ENCODE measurements at regions not wholly inside any gene's neighbourhood (a gene's known extent, or its start where the extent isn't known, plus 50 kb on each side); places are given as distances from the start of the nearest gene placed in this dataset.

- Mint-ChIP-seq H3K4me1 (no peaks in the 10 kb centered on the region), H3K36me3 (no peaks in the 10 kb centered on the region), H3K9me3 (peaks cover 0 to 2% (median 0%) of the 10 kb centered on the region in 8 donors), H3K27ac (no peak overlapping the region), H3K4me3 (no peak overlapping the region), H3K27me3 (no peaks in the 10 kb centered on the region)
- CTCF ChIA-PET (ENCODE audit: partially characterized antibody): no interaction called here
- no peak for DNase-seq
- no peaks in the 10 kb centered on the region for H3K9me3 ChIP-seq (ENCODE audit: control insufficient read depth in 1 of 2, low read length in 2 of 2)
- intact Hi-C loops (cut with micrococcal nuclease): no loop called here
- H3K4me1 ChIP-seq (ENCODE audit: insufficient read depth, low read length): no peaks in the 10 kb centered on the region
- no peak overlapping the region for H3K4me3 ChIP-seq (ENCODE audit: low read length in 2 of 2)
- H3K27ac ChIP-seq (ENCODE audit: low read depth, low read length): no peak overlapping the region
- H3K27me3 ChIP-seq (ENCODE audit: insufficient read depth, low read length): no peaks in the 10 kb centered on the region
- H3K36me3 ChIP-seq (ENCODE audit: insufficient read depth, low read length): no peaks in the 10 kb centered on the region
- POLR2A ChIA-PET (ENCODE audit: partially characterized antibody): no interaction called here
These were observed 165.4 kb downstream of the KCTD12 start for GRCh38 chr13:76720821-76721220.

GRCh38 chr13:76720416-76720815 lies 165.8 kb downstream of the KCTD12 start:
- no peak overlapping the region for H3K4me3 ChIP-seq (ENCODE audit: low read length in 2 of 2)
- H3K27me3 Mint-ChIP-seq: peaks cover 0 to 2% of the 10 kb centered on the region in 2 donors
- H3K27me3 ChIP-seq (ENCODE audit: insufficient read depth, low read length): no peaks in the 10 kb centered on the region
- no peak overlapping the region for H3K27ac Mint-ChIP-seq
- no peaks in the 10 kb centered on the region for H3K9me3 ChIP-seq (ENCODE audit: control insufficient read depth in 1 of 2, low read length in 2 of 2)
- peaks cover 0 to 2% (median 0%) of the 10 kb centered on the region in 8 donors for H3K9me3 Mint-ChIP-seq
- H3K27ac ChIP-seq (ENCODE audit: low read depth, low read length): no peak overlapping the region
- no peak overlapping the region for H3K4me3 Mint-ChIP-seq
- no peaks in the 10 kb centered on the region for H3K4me1 Mint-ChIP-seq
- H3K36me3 ChIP-seq (ENCODE audit: insufficient read depth, low read length): no peaks in the 10 kb centered on the region
- H3K36me3 Mint-ChIP-seq: no peaks in the 10 kb centered on the region
- no peak for DNase-seq
- no peaks in the 10 kb centered on the region for H3K4me1 ChIP-seq (ENCODE audit: insufficient read depth, low read length)
- ChIA-PET POLR2A (ENCODE audit: partially characterized antibody) (no interaction called here), CTCF (ENCODE audit: partially characterized antibody) (no interaction called here)
- intact Hi-C loops (cut with micrococcal nuclease): no loop called here

- POLR2A ChIA-PET (ENCODE audit: partially characterized antibody): no interaction called here
- intact Hi-C loops (cut with micrococcal nuclease): no loop called here
- no peaks in the 10 kb centered on the region for H3K27me3 ChIP-seq (ENCODE audit: insufficient read depth, low read length)
These were observed 166.2 kb downstream of the KCTD12 start for GRCh38 chr13:76719955-76720354.

GRCh38 chr13:76717092-76717491 lies 169.1 kb downstream of the KCTD12 start:
- ChIA-PET CTCF (ENCODE audit: partially characterized antibody) (no interaction called here), POLR2A (ENCODE audit: partially characterized antibody) (no interaction called here)
- Histone ChIP-seq H3K27ac (ENCODE audit: low read depth, low read length) (no peak overlapping the region), H3K27me3 (ENCODE audit: insufficient read depth, low read length) (no peaks in the 10 kb centered on the region), H3K9me3 (ENCODE audit: control insufficient read depth in 1 of 2, low read length in 2 of 2) (no peaks in the 10 kb centered on the region), H3K4me1 (ENCODE audit: insufficient read depth, low read length) (no peaks in the 10 kb centered on the region), H3K36me3 (ENCODE audit: insufficient read depth, low read length) (no peaks in the 10 kb centered on the region), H3K4me3 (ENCODE audit: low read length in 2 of 2) (no peak overlapping the region)
- Mint-ChIP-seq H3K4me1 (no peaks in the 10 kb centered on the region), H3K4me3 (no peak overlapping the region), H3K27me3 (peaks cover 0 to 2% of the 10 kb centered on the region in 2 donors), H3K36me3 (no peaks in the 10 kb centered on the region), H3K27ac (no peak overlapping the region), H3K9me3 (peaks cover 0 to 2% (median 0%) of the 10 kb centered on the region in 8 donors)
- DNase-seq: no peak
- intact Hi-C loops (cut with micrococcal nuclease): no loop called here

More at GRCh38 chr13:76719955-76720354, 166.2 kb downstream of the KCTD12 start:
- Mint-ChIP-seq H3K4me1 (no peaks in the 10 kb centered on the region), H3K27ac (no peak overlapping the region), H3K27me3 (peaks cover 0 to 2% of the 10 kb centered on the region in 2 donors), H3K36me3 (no peaks in the 10 kb centered on the region), H3K4me3 (no peak overlapping the region), H3K9me3 (peaks cover 0 to 2% (median 0%) of the 10 kb centered on the region in 8 donors)
- CTCF ChIA-PET (ENCODE audit: partially characterized antibody): no interaction called here
- Histone ChIP-seq H3K4me1 (ENCODE audit: insufficient read depth, low read length) (no peaks in the 10 kb centered on the region), H3K9me3 (ENCODE audit: control insufficient read depth in 1 of 2, low read length in 2 of 2) (no peaks in the 10 kb centered on the region), H3K36me3 (ENCODE audit: insufficient read depth, low read length) (no peaks in the 10 kb centered on the region), H3K4me3 (ENCODE audit: low read length in 2 of 2) (no peak overlapping the region), H3K27ac (ENCODE audit: low read depth, low read length) (no peak overlapping the region)
- DNase-seq: no peak

- no peak for DNase-seq
- no peaks in the 10 kb centered on the region for H3K36me3 Mint-ChIP-seq
- CTCF ChIA-PET (ENCODE audit: partially characterized antibody): no interaction called here
- H3K9me3 Mint-ChIP-seq: peaks cover 0 to 2% (median 0%) of the 10 kb centered on the region in 8 donors
- POLR2A ChIA-PET (ENCODE audit: partially characterized antibody): no interaction called here
- H3K4me1 Mint-ChIP-seq: no peaks in the 10 kb centered on the region
- no peak overlapping the region for H3K27ac Mint-ChIP-seq
- H3K4me3 Mint-ChIP-seq: no peak overlapping the region
- H3K27ac ChIP-seq (ENCODE audit: low read depth, low read length): no peak overlapping the region
- no peak overlapping the region for H3K4me3 ChIP-seq (ENCODE audit: low read length in 2 of 2)
- intact Hi-C loops (cut with micrococcal nuclease): no loop called here
- H3K27me3 ChIP-seq (ENCODE audit: insufficient read depth, low read length): no peaks in the 10 kb centered on the region
- H3K27me3 Mint-ChIP-seq: peaks cover 2% of the 10 kb centered on the region in 2 donors
- no peaks in the 10 kb centered on the region for H3K36me3 ChIP-seq (ENCODE audit: insufficient read depth, low read length)
- no peaks in the 10 kb centered on the region for H3K4me1 ChIP-seq (ENCODE audit: insufficient read depth, low read length)
- no peaks in the 10 kb centered on the region for H3K9me3 ChIP-seq (ENCODE audit: control insufficient read depth in 1 of 2, low read length in 2 of 2)
These were observed 170.6 kb downstream of the KCTD12 start for GRCh38 chr13:76715621-76716020.

- H3K4me3 ChIP-seq (ENCODE audit: low read length in 2 of 2): no peak overlapping the region
- H3K27me3 Mint-ChIP-seq: peaks cover 2% of the 10 kb centered on the region in 2 donors
- intact Hi-C loops (cut with micrococcal nuclease): no loop called here
- H3K27ac Mint-ChIP-seq: no peak overlapping the region
- CTCF ChIA-PET (ENCODE audit: partially characterized antibody): no interaction called here
- no peaks in the 10 kb centered on the region for H3K36me3 ChIP-seq (ENCODE audit: insufficient read depth, low read length)
- H3K4me1 ChIP-seq (ENCODE audit: insufficient read depth, low read length): no peaks in the 10 kb centered on the region
- no peaks in the 10 kb centered on the region for H3K27me3 ChIP-seq (ENCODE audit: insufficient read depth, low read length)
- no peak overlapping the region for H3K27ac ChIP-seq (ENCODE audit: low read depth, low read length)
- no peak overlapping the region for H3K4me3 Mint-ChIP-seq
- H3K4me1 Mint-ChIP-seq: no peaks in the 10 kb centered on the region
- no peaks in the 10 kb centered on the region for H3K9me3 ChIP-seq (ENCODE audit: control insufficient read depth in 1 of 2, low read length in 2 of 2)
- peaks cover 0 to 2% (median 0%) of the 10 kb centered on the region in 8 donors for H3K9me3 Mint-ChIP-seq
- POLR2A ChIA-PET (ENCODE audit: partially characterized antibody): no interaction called here
- no peaks in the 10 kb centered on the region for H3K36me3 Mint-ChIP-seq
- DNase-seq: no peak
These were observed 171.1 kb downstream of the KCTD12 start for GRCh38 chr13:76715075-76715474.

GRCh38 chr13:76713280-76713679 lies 172.9 kb downstream of the KCTD12 start:
- ChIA-PET CTCF (ENCODE audit: partially characterized antibody) (no interaction called here), POLR2A (ENCODE audit: partially characterized antibody) (no interaction called here)
- Mint-ChIP-seq H3K4me3 (no peak overlapping the region), H3K9me3 (peaks cover 0 to 2% (median 0%) of the 10 kb centered on the region in 8 donors), H3K27ac (no peak overlapping the region), H3K4me1 (no peaks in the 10 kb centered on the region), H3K36me3 (no peaks in the 10 kb centered on the region), H3K27me3 (peaks cover 2% of the 10 kb centered on the region in 2 donors)
- no peak for DNase-seq
- intact Hi-C loops (cut with micrococcal nuclease): no loop called here
- Histone ChIP-seq H3K36me3 (ENCODE audit: insufficient read depth, low read length) (no peaks in the 10 kb centered on the region), H3K9me3 (ENCODE audit: control insufficient read depth in 1 of 2, low read length in 2 of 2) (no peaks in the 10 kb centered on the region), H3K27me3 (ENCODE audit: insufficient read depth, low read length) (no peaks in the 10 kb centered on the region), H3K27ac (ENCODE audit: low read depth, low read length) (no peak overlapping the region), H3K4me1 (ENCODE audit: insufficient read depth, low read length) (no peaks in the 10 kb centered on the region), H3K4me3 (ENCODE audit: low read length in 2 of 2) (no peak overlapping the region)

- CTCF ChIA-PET (ENCODE audit: partially characterized antibody): no interaction called here
- DNase-seq: no peak
- H3K27ac ChIP-seq (ENCODE audit: low read depth, low read length): no peak overlapping the region
- H3K27me3 ChIP-seq (ENCODE audit: insufficient read depth, low read length): no peaks in the 10 kb centered on the region
- POLR2A ChIA-PET (ENCODE audit: partially characterized antibody): no interaction called here
- H3K9me3 ChIP-seq (ENCODE audit: control insufficient read depth in 1 of 2, low read length in 2 of 2): no peaks in the 10 kb centered on the region
- no peak overlapping the region for H3K4me3 ChIP-seq (ENCODE audit: low read length in 2 of 2)
- Mint-ChIP-seq H3K9me3 (peaks cover 0 to 2% (median 0%) of the 10 kb centered on the region in 8 donors), H3K4me3 (no peak overlapping the region), H3K27ac (no peak overlapping the region), H3K4me1 (no peaks in the 10 kb centered on the region), H3K27me3 (peaks cover 2% of the 10 kb centered on the region in 2 donors), H3K36me3 (no peaks in the 10 kb centered on the region)
- H3K4me1 ChIP-seq (ENCODE audit: insufficient read depth, low read length): no peaks in the 10 kb centered on the region
- no peaks in the 10 kb centered on the region for H3K36me3 ChIP-seq (ENCODE audit: insufficient read depth, low read length)
- intact Hi-C loops (cut with micrococcal nuclease): no loop called here
These were observed 174.5 kb downstream of the KCTD12 start for GRCh38 chr13:76711550-76712182.
